H1 (cell line): ENCODE measurements at regions not wholly inside any gene's neighbourhood (a gene's known extent, or its start where the extent isn't known, plus 50 kb on each side); places are given as distances from the start of the nearest gene placed in this dataset.

Experiments
- ATF3 ChIP-seq: IDR thresholded peaks from 2 replicates; pipeline ENCODE4 v1.6.1; 2011; ENCODE audit warnings: low read depth, mild to moderate bottlenecking, low read length; ENCODE audit not compliant: insufficient read depth
- CTCF ChIP-seq, 3 experiments: IDR thresholded peaks; 1 replicate in 2 of 3; 2 replicates in 1 of 3; pipeline versions ENCODE4 v1.5.1 to v1.6.1; 2011; ENCODE audit warnings: low read length in 3 of 3, mild to moderate bottlenecking in 3 of 3, inconsistent platforms in 2 of 3, low read depth in 1 of 3, moderate library complexity in 1 of 3; ENCODE audit not compliant: insufficient read depth in 1 of 3; ENCODE audit errors: control extremely low read depth in 1 of 3
- HDAC2 ChIP-seq, 2 experiments: fragments of 300-600 bp in 1 of 2; sonication (generic) in 1 of 2; IDR thresholded peaks; 2 replicates each; pipeline ENCODE4 v1.6.1; 2011 to 2012; ENCODE audit warnings: low read depth in 2 of 2, low read length in 2 of 2, mild to moderate bottlenecking in 2 of 2, moderate library complexity in 2 of 2, borderline replicate concordance in 1 of 2, inconsistent platforms in 1 of 2
- RXRA ChIP-seq: IDR thresholded peaks from 2 replicates; pipeline ENCODE4 v1.6.1; 2011; ENCODE audit warnings: low read depth, mild to moderate bottlenecking, low read length, moderate library complexity; ENCODE audit not compliant: insufficient read depth
- SP1 ChIP-seq: IDR thresholded peaks from 2 replicates; pipeline ENCODE4 v1.6.1; 2011; ENCODE audit warnings: low read depth, low read length
- SP2 ChIP-seq: IDR thresholded peaks from 2 replicates; pipeline ENCODE4 v1.6.1; 2012; ENCODE audit warnings: mild to moderate bottlenecking, low read length, inconsistent platforms
- ZNF274 ChIP-seq: IDR thresholded peaks from 2 replicates; pipeline ENCODE4 v1.7.0; 2012; ENCODE audit warnings: low read length, borderline replicate concordance; ENCODE audit errors: extremely low read depth

GRCh38 chr6:8652710-8653109 is 217.4 kb upstream of the SLC35B3 start:
- no peak for TF ChIP-seq CTCF (IDR thresholded peaks at IDR 0.05; ENCODE audit: control extremely low read depth in 1 of 3, insufficient read depth in 1 of 3, low read depth in 1 of 3, low read length in 3 of 3)
- TF ChIP-seq SP1, result no peak
- TF ChIP-seq SP2, result no peak
- TF ChIP-seq ATF3, result no peak
- TF ChIP-seq ZNF274, result no peak
- no peak for TF ChIP-seq RXRA
- TF ChIP-seq HDAC2 (IDR thresholded peaks at IDR 0.05; ENCODE audit: borderline replicate concordance in 1 of 2, low read depth in 2 of 2, low read length in 2 of 2), result no peak
